Tongue (tissue), 1 donor: ENCODE measurements at regions not wholly inside any gene's neighbourhood (a gene's known extent, or its start where the extent isn't known, plus 50 kb on each side); places are given as distances from the start of the nearest gene placed in this dataset.
A peak's percentile ranks its signal among the peaks of the same experiment; 100 is the strongest.

Experiments
- DNase-seq: peaks from one replicate; pipeline ENCODE4 v3.0.0-alpha.2; 2015

DNA sequence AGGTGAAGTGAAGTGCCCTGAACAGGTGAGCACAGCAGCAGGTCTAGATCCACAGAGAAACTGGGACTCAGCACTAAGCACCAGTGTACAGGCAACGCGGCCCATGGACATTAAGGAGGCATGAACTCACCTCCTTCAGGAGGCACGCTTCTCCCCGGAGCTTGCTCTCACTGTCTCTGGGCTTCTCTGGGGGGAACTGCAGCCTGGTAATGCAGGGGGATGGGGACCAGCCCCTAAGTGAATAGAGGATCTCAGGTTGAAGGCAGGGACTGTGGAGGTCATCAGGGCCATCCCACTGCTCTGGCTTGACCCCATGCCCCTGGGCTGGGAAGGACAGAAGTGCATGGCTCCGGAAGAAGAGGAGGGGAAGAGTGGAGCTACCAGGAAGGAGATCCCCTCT is 495.6 kb upstream of the B3GAT1 start:
- no peak for DNase-seq

- DNase-seq: no peak
Observed at GRCh38 chr11:134906356-134906955, 494.4 kb upstream of the B3GAT1 start.

- DNase-seq: no peak
Observed at GRCh38 chr11:134905928-134906327, 493.9 kb upstream of the B3GAT1 start.

GRCh38 chr11:134905517-134905916 is 493.5 kb upstream of the B3GAT1 start:
- peak; percentile 46 for DNase-seq

DNA sequence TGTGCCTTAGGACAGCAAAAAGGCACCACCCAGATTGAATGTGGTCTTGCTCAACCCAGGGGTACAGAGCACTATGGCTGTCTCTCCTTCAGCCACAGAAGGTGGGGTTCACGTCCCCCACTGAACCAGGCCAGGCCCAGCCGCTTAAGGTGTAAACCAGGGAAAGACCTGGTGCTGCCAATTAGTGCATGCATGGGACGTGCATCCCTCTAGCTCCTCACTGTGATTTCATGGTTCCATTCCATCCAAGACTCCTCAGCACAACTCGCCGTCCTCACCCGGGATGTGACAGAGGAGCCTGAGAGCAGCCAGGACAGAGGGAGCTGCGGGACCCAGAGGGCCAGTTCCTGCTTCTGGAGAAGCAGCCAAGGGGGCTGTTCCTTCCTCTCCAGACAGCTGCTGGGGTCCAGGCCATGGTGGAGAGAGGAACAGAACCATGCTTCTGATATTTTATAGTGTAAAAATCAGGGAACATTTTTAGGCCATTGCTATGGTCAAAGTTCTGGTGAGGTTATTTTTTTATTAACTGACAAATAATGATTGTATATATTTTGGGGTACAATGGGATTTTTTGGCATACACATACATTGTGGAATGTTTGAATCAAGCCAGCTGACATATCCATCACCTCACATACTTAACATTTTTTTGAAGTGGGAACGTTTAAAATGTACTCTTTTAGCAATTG is 492.2 kb upstream of the B3GAT1 start:
- no peak for DNase-seq

GRCh38 chr11:134901955-134902918 is 490.2 kb upstream of the B3GAT1 start:
- peak; percentile 12 for DNase-seq

DNA sequence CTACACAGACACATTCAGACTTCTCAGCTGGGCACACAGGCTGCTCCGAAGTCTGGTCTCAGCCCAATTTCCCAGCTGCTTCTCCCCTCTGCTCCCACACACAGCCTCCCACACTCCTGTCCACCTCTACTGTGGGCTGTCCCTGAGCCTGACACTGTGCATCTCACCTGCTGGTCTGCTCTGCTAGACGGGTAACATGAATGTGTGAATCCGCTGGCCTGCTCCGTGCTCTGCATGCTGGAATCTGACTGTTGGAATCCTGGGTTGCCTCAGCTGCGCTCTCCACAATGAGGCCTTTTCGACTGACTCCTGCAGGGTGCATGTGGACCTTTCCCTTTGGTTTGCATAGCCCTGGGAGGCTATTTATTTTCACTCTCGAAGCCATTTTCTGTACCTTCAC is 489.5 kb upstream of the B3GAT1 start:
- no peak for DNase-seq

DNA sequence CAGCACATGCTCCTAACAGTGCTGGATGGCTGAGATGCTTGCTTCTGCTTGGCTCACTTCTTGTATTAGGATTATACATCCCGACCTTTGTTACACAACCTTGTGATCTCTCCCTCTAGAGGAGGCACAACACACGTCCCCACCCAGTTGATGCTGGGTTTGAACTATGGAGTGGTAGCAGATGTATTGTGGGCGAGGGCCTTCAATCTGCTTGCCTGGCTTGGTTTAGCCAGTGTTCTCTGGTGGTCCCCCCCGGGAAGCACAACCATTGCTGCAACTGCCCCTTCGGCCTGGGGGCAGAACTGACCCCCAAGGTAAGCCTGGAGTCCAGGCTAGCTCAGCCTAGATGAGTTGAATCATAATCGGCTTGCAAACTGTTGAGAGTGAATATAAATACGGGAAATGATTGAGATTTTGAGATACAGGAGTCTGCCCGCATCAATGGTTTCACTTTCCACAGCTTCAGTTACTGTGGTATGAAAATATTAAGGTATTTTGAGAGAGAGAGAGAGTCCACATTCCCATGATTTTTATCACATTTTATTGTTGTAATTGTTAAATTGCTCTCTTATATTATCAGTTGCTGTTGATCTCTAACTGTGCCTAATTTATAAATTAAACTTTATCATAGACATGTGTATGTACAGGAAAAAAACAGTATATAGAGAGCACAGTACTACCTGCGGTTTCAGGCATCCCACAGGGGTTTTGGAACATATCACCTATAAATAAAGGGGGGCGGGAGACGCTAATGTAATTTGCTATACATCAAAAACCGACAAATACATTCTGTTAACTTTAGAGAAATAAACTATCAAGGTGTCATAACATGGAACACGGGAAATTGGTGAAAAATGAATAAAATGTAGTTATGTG is 482.0 kb upstream of the B3GAT1 start:
- no peak for DNase-seq

- DNase-seq: no peak
Observed at GRCh38 chr11:134890446-134890845, 478.4 kb upstream of the B3GAT1 start.

- DNase-seq: no peak
Observed at GRCh38 chr11:134889832-134890231, 477.8 kb upstream of the B3GAT1 start.

- no peak for DNase-seq
Observed at GRCh38 chr11:134888821-134889220, 476.8 kb upstream of the B3GAT1 start.

DNA sequence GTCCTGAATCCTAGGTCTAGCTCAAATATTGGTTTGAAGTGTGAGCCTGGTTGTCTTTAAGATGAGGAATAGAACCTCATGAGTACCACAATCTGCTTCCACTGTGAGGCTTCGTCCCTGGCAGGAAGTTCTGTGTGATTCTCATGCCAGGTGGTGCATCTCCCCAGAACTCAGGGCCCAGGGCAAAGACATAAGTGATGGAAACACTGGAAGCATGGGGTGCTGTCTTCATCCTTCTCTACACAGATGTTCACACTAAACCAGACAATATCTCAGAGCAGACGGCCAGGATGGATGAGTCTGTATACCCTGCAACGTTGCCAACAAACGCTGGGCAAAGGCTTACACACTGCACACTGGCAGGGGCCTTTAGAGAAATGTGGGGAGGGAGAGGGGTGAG is 475.9 kb upstream of the B3GAT1 start:
- DNase-seq: no peak

GRCh38 chr11:134883484-134883883 is 471.4 kb upstream of the B3GAT1 start:
- DNase-seq: no peak

GRCh38 chr11:134882671-134883297 is 470.7 kb upstream of the B3GAT1 start:
- no peak for DNase-seq

- no peak for DNase-seq
Observed at GRCh38 chr11:134882141-134882540, 470.1 kb upstream of the B3GAT1 start.

DNA sequence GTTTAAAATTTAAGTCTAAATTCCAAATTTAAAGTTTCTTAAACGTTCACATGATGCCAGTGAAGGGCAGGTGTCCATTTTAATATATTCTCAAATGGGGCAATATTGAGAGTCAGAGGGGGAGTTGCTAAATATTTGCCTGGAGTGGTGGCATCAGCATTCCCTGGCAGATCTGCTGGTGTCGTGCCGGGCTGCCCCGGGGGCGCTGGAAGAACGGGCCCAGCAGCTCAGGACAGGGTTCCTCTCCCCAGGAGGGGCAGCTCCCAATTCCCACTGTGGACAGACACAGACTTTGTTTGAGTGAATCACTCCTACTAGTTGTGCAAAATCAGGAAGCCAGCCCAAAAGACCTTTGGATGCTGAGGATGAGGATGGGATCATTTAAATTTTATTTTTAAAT is 468.7 kb upstream of the B3GAT1 start:
- DNase-seq: no peak

- DNase-seq: no peak
Observed at GRCh38 chr11:134879931-134880330, 467.9 kb upstream of the B3GAT1 start.

DNA sequence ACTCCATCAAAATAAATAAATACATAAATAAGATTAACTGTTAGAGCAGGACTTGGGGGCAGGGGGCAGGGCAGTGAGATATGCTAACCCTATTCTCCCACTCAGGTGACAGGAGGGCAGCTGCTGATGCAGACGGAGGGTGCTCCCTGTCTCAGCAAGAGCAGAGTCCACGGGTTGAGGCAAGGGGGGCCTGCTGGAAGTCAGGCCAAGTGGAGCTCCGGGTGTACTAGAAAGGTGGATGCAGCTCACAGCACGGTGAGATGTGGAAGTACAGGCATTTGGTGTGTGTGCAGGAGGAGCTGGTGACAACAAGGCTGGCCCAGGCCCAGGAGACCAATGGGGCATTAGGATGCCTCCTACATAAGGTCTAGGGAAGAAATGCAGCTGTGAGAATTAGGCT is 467.3 kb upstream of the B3GAT1 start:
- no peak for DNase-seq

DNA sequence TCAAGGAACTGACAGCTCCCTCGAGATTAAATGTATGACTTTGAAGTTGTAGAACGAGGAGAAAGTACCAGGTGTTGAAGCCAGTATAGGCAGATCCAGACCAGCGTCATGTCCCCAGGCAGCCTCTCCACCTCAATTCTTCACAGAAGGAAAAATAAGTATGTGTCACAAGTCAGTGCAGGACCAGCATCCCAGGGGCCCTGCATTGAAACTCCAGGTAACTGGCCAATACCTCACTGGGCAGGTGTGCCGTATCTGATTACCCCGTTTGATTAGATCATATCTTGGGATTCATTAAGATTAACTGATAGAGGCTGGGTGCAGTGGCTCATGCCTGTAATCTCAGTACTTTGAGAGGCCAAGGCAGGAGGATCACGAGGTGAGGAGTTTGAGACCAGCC is 466.7 kb upstream of the B3GAT1 start:
- no peak for DNase-seq

GRCh38 chr11:134876226-134876625 is 464.2 kb upstream of the B3GAT1 start:
- no peak for DNase-seq

DNA sequence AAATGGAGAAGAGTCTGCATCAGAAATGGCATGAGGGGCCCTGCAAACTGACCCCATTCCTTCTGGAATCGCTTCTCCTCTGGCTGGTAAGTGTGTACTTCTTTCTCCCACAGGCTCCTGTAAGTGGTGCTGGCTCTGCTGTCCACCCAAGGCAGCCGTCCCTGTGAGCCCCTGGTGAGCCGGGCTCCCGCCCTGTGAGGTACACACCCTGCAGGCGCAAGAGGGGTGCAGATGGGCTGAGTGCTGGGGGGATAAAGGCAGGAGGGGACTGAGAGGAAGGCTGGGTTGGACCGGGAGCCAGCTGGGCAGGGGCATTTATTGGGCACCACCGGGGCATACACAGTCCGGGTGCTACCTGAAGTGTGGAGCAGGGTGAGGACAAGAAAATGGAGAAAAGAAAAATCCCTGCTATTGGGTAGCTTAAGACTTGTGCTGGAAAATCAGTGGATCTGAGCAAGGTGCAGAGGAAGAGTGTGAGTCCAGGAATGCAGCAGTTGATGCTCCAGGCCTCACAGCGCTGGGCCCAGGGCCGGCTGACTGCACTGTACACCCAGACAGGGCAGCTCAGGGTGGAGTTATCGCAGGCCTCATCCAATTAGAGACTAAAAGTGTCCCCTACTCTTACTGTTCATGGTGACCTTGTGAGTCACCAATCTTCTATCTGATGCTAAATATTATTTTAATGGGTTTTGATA is 455.1 kb upstream of the B3GAT1 start:
- no peak for DNase-seq
